B cell (primary cell): ENCODE measurements at regions not wholly inside any gene's neighbourhood (a gene's known extent, or its start where the extent isn't known, plus 50 kb on each side); places are given as distances from the start of the nearest gene placed in this dataset.

Source experiments
- CTCF ChIP-seq: fragments of 200-600 bp; IDR thresholded peaks from one replicate; pipeline ENCODE4 v1.8.0; 2022; ENCODE audit warnings: antibody characterized with exemption, mild to moderate bottlenecking
- EZH2 ChIP-seq: IDR thresholded peaks from 2 replicates; pipeline ENCODE4 v1.6.1; 2012; ENCODE audit warnings: borderline replicate concordance, low read depth, mild to moderate bottlenecking, moderate library complexity, low read length; ENCODE audit not compliant: insufficient read depth, poor library complexity, severe bottlenecking

GRCh38 chr1:80807981-80808380 is 992.8 kb upstream of the ADGRL2 start:
- TF ChIP-seq CTCF = no peak
- no peak for TF ChIP-seq EZH2
